ENCODE measurements at regions not wholly inside any gene's neighbourhood (a gene's known extent, or its start where the extent isn't known, plus 50 kb on each side); places are given as distances from the start of the nearest gene placed in this dataset.
"Not testable (repeated sequence)": the region's sequence is repeated elsewhere in the genome, so short reads cannot be mapped to it uniquely, and the experiment has no call there.

GRCh38 chr11:69205743-69206612, 50.2 kb downstream of the SMIM38 start:
- no peaks in the 10 kb centered on the region for H3K79me2 ChIP-seq (ENCODE audit: insufficient read depth, low read length)
- H2AFZ ChIP-seq (ENCODE audit: low read length) = no peak overlapping the region

GRCh38 chr11:69206613-69206965, 50.9 kb downstream of the SMIM38 start:
- not testable (repeated sequence) for H3K27me3 ChIP-seq (ENCODE audit: insufficient read depth, low read length, poor library complexity, severe bottlenecking); H3K9ac ChIP-seq (ENCODE audit: low read depth, low read length, poor library complexity, severe bottlenecking); H3K9me2 ChIP-seq (replicated peaks; ENCODE audit: low read depth, low read length); H2AFZ ChIP-seq (ENCODE audit: low read length); H3K36me3 ChIP-seq (ENCODE audit: insufficient read depth, low read length); H3K4me1 ChIP-seq (ENCODE audit: insufficient read depth, low read length, poor library complexity, severe bottlenecking); H3K9me3 ChIP-seq (ENCODE audit: insufficient read depth, low read depth, low read length); H4K20me1 ChIP-seq (ENCODE audit: insufficient read depth, low read length, poor library complexity, severe bottlenecking); H3F3A ChIP-seq (ENCODE audit: low read depth); H3K4me2 ChIP-seq (ENCODE audit: low read depth, low read length, poor library complexity, severe bottlenecking); H3K4me3 ChIP-seq (ENCODE audit: low read length, poor library complexity, severe bottlenecking); H3K79me2 ChIP-seq (ENCODE audit: insufficient read depth, low read length)

More at GRCh38 chr11:69205743-69206612, 50.2 kb downstream of the SMIM38 start:
- Histone ChIP-seq H3K4me1 (ENCODE audit: insufficient read depth, low read length, poor library complexity, severe bottlenecking) (no peaks in the 10 kb centered on the region), H3K27me3 (ENCODE audit: insufficient read depth, low read length, poor library complexity, severe bottlenecking) (no peaks in the 10 kb centered on the region), H3K4me2 (ENCODE audit: low read depth, low read length, poor library complexity, severe bottlenecking) (no peak overlapping the region), H4K20me1 (ENCODE audit: insufficient read depth, low read length, poor library complexity, severe bottlenecking) (no peaks in the 10 kb centered on the region), H3K4me3 (ENCODE audit: low read length, poor library complexity, severe bottlenecking) (no peak overlapping the region), H3K9ac (ENCODE audit: low read depth, low read length, poor library complexity, severe bottlenecking) (no peak overlapping the region), H3K9me2 (replicated peaks; ENCODE audit: low read depth, low read length) (no peaks in the 10 kb centered on the region), H3K36me3 (ENCODE audit: insufficient read depth, low read length) (no peaks in the 10 kb centered on the region), H3K9me3 (ENCODE audit: insufficient read depth, low read depth, low read length) (no peaks in the 10 kb centered on the region), H3F3A (ENCODE audit: low read depth) (no peaks in the 10 kb centered on the region)
- TF ChIP-seq EZH2phosphoT487 (IDR thresholded peaks at IDR 0.05; ENCODE audit: borderline replicate concordance) = no peak
- TF ChIP-seq CTCF (conservative IDR thresholded peaks at IDR 0.05; ENCODE audit: low read length) = no peak

- Histone ChIP-seq H3F3A (ENCODE audit: low read depth) (no peaks in the 10 kb centered on the region), H3K27me3 (ENCODE audit: insufficient read depth, low read length, poor library complexity, severe bottlenecking) (no peaks in the 10 kb centered on the region)
These were observed 51.6 kb downstream of the SMIM38 start for GRCh38 chr11:69207165-69207889.

More at GRCh38 chr11:69207165-69207889, 51.6 kb downstream of the SMIM38 start:
- TF ChIP-seq EZH2phosphoT487 (IDR thresholded peaks at IDR 0.05; ENCODE audit: borderline replicate concordance) (no peak), CTCF (conservative IDR thresholded peaks at IDR 0.05; ENCODE audit: low read length) (no peak)
- Histone ChIP-seq H2AFZ (ENCODE audit: low read length) (no peak overlapping the region), H3K9ac (ENCODE audit: low read depth, low read length, poor library complexity, severe bottlenecking) (no peak overlapping the region), H3K9me3 (ENCODE audit: insufficient read depth, low read depth, low read length) (no peaks in the 10 kb centered on the region), H3K36me3 (ENCODE audit: insufficient read depth, low read length) (no peaks in the 10 kb centered on the region), H3K79me2 (ENCODE audit: insufficient read depth, low read length) (no peaks in the 10 kb centered on the region), H3K9me2 (replicated peaks; ENCODE audit: low read depth, low read length) (no peaks in the 10 kb centered on the region), H3K4me2 (ENCODE audit: low read depth, low read length, poor library complexity, severe bottlenecking) (no peak overlapping the region), H3K4me1 (ENCODE audit: insufficient read depth, low read length, poor library complexity, severe bottlenecking) (no peaks in the 10 kb centered on the region), H4K20me1 (ENCODE audit: insufficient read depth, low read length, poor library complexity, severe bottlenecking) (no peaks in the 10 kb centered on the region), H3K4me3 (ENCODE audit: low read length, poor library complexity, severe bottlenecking) (no peak overlapping the region)

All from Loucy (cell line).